GM23338 (cell line): ENCODE measurements at regions not wholly inside any gene's neighbourhood (a gene's known extent, or its start where the extent isn't known, plus 50 kb on each side); places are given as distances from the start of the nearest gene placed in this dataset.

Experiments used
- CREB1 ChIP-seq: fragments of 250-450 bp; sonication (Bioruptor Pico); IDR thresholded peaks from 2 replicates; pipeline ENCODE4 v1.5.0; 2020; ENCODE audit warnings: low read depth, mild to moderate bottlenecking, moderate library complexity
- CTCF ChIP-seq, 2 experiments: fragments of 200-600 bp in 1 of 2; sonication (generic) in 1 of 2; conservative IDR thresholded peaks; 2 replicates each; pipeline versions ENCODE4 v1.5.1 to v1.6.1; 2016 to 2017; ENCODE audit warnings: antibody characterized with exemption in 2 of 2, low read depth in 2 of 2, mild to moderate bottlenecking in 2 of 2, moderate library complexity in 1 of 2
- ETS1 ChIP-seq: IDR thresholded peaks from 2 replicates; pipeline ENCODE4 v1.6.1; 2016; ENCODE audit warnings: antibody characterized with exemption
- EZH2 ChIP-seq: fragments of 200-600 bp; sonication (generic); IDR thresholded peaks from one replicate; pipeline ENCODE4 v1.8.0; 2017; ENCODE audit warnings: antibody characterized with exemption, mild to moderate bottlenecking, low read depth; ENCODE audit not compliant: unreplicated experiment
- EZH2phosphoT487 ChIP-seq: fragments of 200-600 bp; sonication (generic); IDR thresholded peaks from one replicate; pipeline ENCODE4 v1.8.1; 2018; ENCODE audit warnings: antibody characterized with exemption; ENCODE audit not compliant: unreplicated experiment
- ZNF114 ChIP-seq: fragments of 250-450 bp; sonication (Bioruptor Pico); IDR thresholded peaks from 2 replicates; pipeline ENCODE4 v1.5.0; 2020; ENCODE audit warnings: mild to moderate bottlenecking, moderate library complexity
- ZNF462 ChIP-seq: fragments of 250-450 bp; sonication (Bioruptor Pico); IDR thresholded peaks from 2 replicates; pipeline ENCODE4 v1.5.0; 2020; ENCODE audit warnings: mild to moderate bottlenecking, moderate library complexity

GRCh38 chr20:60990643-60991042 is 261.4 kb upstream of the CDH4 start (continued):
- TF ChIP-seq ZNF462 (CRISPR knock-in tag) (no peak), CREB1 (CRISPR knock-in tag) (no peak), CTCF (conservative IDR thresholded peaks at IDR 0.05; ENCODE audit: low read depth in 2 of 2) (no peak), EZH2 (no peak), ETS1 (no peak), ZNF114 (no peak), EZH2phosphoT487 (no peak)
